GM21619 (cell line): ENCODE measurements at regions not wholly inside any gene's neighbourhood (a gene's known extent, or its start where the extent isn't known, plus 50 kb on each side); places are given as distances from the start of the nearest gene placed in this dataset.
"Not testable (repeated sequence)": the region's sequence is repeated elsewhere in the genome, so short reads cannot be mapped to it uniquely, and the experiment has no call there.

ENCODE experiments used
- ATAC-seq: cut with Tn5 transposase; IDR thresholded peaks from one replicate; pipeline ENCODE4 v1.9.1; 2021; ENCODE audit not compliant: unreplicated experiment

DNA sequence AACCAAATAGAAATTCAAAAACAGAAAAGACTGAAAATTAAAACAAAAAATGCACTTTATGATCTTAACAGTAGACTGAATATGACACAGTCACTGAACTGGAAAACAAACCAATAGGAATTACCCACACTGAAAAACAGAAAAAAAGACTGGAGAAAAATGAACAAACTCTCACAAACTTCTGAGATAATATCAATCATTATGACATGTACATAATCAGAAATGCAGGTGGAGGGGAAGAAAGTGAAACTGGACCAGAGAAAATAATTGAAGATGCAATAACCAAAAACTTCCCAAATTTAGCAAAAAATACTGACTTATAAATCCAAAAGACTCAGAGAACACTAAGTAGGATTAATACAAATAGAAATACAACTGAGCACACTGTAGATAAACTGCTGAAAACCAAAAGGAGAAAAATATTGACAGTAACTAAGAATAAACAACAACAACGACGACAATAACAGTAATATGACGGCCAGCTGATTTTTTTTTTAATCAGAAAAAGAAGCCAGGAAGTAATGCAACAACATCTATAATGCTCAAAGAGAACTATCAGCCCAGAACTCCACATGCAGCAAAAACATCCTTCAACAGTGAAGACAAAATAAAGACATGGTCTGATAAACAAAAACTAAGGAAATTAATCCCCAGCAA is 108.1 kb downstream of the ZFAND4 start:
- ATAC-seq = no peak

DNA sequence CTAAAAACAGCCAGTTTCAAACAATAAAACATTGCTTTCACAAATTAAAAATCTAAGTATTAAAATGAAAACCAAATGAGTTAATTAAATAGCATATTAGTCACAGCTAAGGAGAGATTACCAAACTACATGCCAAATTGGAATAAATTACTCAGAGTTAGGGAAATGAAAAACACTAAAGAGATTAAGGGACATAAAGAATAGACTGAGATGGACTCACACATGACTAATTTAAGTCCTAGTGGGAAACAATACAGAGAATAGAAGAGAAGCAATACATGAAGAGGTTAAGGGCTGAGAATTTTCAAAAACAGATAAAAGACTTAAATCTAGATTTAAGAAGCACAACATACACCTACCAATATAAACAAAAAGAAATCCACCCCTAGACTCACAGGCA is 110.6 kb downstream of the ZFAND4 start:
- no peak for ATAC-seq

DNA sequence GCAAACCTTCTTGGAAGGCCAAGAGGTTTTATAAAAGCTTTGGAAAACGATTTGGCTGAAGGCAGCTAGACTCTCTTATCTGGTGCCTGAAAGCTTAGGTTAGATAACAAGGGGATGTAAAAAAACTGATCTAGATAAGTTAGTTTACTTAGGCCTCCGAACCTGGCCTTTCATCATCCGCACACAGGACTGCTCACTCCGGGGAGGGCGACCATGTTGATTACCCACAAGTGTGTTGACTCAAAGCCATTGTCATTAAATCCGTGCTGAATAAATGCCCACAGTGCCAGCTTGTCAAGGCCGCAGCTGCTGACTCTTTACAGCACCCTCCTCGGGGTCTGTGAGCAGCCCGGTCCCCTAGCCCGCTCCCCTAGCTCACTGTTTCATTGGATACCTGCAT is 112.3 kb downstream of the ZFAND4 start:
- no peak for ATAC-seq

DNA sequence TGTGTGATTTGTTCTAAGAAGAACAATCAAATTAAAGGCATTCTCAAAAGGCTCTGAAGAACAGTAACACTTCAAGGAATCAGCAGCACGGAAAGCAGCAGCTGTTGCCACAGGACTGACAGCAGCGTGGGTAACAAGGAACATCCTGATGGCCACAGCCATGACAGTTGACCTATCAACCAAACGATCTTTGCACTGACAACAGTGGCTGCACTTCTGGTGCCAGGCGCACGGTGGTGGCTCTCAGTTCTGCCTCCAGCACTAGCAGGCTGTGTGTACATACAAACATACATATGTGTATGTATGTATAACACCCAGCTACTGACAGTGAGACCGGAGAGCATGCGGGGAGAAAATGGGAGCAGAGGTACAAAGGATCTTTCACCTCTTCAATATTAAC is 114.1 kb downstream of the ZFAND4 start:
- no peak for ATAC-seq

DNA sequence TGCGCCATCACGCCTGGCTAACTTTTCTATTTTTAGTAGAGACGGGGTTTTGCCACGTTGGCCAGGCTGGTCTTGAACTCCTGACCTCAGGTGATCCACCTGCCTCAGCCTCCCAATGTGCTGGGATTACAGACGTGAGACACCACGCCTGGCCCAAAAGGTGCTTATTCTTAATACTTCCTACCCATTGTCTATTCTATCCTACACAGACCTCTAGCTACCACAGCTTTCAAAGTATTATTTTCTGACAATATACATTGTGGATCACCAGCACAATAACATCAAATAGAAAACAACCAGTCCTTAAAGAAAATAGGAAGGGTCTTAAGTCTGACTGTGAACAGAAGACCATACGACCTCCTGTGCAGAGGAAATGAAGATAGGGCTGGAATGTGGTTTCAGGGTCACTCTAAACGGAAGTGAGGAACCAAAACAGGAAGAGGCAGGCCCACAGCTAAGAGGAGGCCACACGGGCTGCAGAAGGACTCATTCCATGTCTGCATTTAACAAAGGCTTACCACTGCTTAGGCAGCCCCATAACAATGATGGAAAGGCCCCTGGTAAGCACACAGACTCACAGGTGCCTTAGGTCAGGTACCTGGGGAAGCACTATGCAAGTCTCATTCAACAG is 115.2 kb downstream of the ZFAND4 start:
- peak; percentile 65 for ATAC-seq

DNA sequence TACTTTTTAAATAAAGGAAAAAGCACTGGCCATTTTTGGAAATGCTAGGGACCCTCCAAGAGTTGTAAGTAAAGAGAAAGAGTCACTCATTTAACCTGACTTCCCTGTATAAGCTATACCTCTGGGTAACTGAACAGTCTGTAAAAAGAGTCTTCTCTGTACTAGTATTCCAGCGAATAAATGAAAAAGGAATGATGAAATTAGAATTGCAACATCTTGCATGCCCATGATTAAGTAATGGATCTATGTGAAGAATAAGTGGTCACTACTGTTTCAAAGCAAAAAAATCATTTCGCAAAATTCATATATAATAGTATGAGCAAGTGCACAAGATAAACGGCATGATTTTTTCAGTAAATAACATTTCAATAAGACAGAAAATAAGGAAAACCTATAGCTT is 116.8 kb downstream of the ZFAND4 start:
- ATAC-seq = no peak

DNA sequence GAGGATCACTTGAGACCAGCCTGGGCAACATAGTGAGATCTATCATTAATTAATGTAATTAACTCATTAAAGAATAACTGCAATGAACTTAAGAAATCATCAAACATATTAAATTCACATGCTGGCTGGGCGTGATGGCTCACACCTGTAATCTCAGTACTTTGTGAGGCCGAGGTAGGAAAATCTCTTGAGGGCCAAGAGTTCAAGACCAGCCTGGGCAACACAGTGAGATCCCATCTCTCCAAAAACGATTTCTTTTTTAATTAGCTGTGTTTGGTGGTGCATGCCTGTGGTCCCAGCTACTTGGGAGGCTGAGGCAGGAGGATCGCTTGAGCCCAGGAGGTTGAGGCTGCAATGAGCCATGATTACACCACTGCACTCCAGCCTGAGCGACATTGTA is 117.2 kb downstream of the ZFAND4 start:
- not testable (repeated sequence) for ATAC-seq

DNA sequence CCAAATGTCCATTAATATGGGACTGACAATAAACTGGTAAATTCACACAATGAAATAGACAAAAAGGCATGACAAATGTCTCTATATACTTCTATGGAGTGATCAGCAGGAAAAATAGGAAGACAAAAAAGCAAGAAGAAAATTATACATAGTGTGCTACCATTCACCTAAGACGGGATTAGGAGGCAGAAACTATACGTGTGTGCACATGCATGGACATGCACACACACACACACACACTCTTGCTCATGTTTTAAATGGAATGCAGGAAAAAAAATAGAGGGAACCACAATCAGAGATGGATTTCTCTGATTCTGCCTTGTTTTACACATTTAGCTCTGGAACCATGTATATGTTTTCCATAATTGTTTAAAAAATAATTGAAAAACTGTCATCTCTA is 119.0 kb downstream of the ZFAND4 start:
- ATAC-seq = no peak

DNA sequence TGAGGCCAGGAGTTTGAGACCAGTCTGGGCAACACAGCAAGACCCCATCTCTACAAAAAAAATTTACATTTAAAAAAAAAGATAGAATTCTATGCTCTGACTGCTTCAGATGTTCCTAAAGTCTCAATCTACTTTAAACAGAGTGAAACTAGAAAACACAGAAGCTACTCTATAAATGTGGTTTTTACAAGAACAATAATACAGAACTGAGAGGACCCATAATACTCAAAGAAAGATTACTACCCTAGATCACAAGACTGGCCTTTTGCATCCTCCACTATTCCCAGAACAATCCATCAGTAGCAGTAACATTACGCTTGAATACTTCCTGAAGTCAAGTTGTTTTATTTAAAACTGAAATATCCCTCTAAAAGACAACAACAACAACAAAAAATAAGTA is 119.4 kb downstream of the ZFAND4 start:
- no peak for ATAC-seq

DNA sequence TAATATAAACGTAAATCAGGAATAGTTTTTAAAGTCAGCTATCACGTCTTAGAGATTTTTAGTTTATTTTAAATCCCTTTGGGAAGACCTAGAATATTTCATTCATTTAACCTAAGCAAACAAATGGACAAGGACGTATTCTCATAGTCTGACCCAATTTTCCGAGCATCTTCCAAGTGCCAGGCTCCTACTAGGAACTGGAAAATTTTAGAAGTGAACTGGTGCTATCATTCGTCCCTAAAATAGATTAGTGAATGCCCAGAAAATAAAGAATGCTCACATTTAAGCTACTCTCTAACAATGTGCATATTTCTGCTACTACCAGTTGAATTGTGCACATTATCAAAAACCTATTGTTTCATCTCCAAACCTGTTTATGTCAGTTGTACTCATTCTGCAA is 120.1 kb downstream of the ZFAND4 start:
- ATAC-seq = no peak

DNA sequence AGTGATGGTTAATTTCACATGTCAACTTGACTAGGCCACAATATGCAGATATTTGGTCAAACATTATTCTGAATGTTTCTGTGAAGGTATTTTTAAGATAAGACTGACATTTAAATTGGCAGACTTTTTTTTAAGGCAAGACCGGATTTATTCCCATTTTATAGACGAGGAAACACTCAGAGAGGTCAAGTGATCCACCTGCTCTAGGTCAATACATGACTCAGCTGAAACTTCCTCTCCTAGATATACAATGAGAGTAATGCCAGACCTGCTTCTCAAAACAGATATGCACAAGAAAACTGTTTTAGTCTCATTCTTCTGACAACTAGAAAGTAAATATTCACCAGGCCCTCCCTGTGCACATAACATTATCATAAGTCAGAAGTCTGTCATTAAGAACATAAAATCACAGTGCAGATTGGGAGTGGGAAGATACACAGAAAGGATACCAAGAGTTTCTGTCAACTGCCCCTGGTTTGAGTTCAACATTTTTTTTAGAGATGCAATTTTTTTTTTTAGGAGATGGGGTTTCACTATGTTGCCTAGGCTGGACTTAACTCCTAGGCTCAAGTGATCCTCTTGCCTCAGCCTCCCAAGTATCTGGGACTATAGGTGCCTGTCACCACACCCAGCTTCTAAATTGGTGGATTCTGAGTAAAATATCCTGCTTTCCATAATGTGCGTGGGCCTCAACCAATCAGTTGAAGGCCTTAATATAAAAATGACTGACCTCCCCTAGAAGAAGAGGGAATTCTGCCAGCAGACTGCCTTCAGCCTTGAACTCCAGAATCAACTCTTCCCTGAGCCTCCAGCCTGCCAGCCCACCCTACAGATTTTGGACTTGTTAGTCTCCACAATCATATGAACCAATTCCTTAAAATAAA is 121.4 kb downstream of the ZFAND4 start:
- no peak for ATAC-seq

DNA sequence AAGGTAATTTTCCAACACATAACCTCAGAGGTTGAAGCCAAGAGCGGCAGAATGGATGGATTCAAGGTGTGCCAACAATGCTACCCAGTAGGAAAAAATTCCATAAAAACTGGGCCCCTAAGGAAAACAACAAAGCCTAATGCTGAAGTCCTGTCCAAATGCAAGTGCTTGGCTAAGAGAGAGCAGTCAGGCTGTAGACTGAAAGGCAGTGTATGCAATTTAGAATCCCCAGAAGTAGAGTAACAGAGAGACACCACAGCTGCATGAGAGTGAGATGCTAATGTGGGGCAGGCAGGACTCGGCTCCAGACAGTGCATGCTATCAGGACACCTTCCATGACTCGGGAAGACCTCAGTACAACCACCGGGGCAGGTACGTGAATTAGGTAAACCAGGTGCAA is 124.5 kb downstream of the ZFAND4 start:
- ATAC-seq = no peak

DNA sequence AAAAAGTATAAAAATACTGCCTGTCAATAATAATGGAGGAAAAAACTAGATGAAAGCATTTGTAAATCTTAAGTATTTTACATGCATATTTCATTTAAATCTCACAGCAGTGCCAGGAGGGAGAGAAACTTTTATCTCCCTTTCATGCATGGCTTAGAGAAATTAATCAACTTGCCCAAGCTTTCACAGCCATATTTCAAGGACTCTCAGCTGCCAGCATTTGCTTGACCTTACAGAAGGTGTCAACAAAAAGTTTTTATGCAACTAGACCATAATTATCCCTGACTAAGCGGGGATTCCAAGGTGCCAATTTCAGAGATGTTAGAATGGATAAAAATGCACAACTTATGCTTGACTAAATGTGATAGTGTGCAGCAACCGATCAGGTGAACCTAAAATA is 125.4 kb downstream of the ZFAND4 start:
- ATAC-seq = no peak

DNA sequence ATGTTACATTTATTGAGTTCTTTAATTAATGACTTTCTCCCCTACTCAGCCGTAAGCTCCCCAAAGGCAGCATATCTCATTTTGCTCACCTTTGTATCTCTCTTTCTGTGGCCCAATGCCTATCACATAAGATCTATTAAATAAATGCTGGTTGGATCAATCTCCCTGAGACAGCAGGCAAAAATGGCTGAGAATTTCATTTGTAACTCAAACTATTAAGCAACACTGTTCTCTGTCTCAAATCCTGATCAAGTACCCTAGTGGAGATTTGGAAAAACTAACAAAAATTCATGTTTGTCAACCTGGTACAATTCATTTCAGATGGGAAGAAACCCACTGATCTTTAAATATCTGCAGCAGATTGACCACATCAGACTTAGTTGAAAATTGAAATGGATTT is 127.4 kb downstream of the ZFAND4 start:
- no peak for ATAC-seq

DNA sequence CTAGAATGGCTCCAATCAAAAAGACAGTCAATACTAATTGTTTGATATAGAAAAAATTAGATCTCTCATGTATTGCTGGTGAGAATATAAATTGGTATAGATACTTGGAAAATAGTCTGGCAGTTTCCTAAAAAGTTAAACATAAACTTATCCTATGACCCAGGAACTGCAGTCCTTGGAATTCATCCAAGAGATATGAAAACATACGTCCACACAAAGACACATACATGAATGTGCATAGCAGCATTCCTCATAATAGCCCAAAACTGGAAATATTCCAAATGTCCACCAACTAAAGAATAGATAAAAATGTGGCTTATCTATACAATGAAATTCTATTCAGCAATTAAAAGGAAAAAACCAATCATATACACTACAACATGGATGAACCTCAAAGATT is 128.4 kb downstream of the ZFAND4 start:
- no peak for ATAC-seq

DNA sequence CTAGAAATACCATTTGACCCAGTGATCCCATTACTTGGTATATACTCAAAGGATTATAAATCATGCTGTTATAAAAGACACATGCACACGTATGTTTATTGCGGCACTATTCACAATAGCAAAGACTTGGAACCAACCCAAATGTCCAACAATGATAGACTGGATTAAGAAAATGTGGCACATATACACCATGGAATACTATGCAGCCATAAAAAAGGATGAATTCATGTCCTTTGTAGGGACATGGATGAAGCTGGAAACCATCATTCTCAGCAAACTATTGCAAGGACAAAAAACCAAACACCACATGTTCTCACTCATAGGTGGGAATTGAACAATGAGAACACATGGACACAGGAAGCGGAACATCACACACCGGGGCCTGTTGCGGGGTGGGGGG is 131.5 kb downstream of the ZFAND4 start:
- ATAC-seq = not testable (repeated sequence)

DNA sequence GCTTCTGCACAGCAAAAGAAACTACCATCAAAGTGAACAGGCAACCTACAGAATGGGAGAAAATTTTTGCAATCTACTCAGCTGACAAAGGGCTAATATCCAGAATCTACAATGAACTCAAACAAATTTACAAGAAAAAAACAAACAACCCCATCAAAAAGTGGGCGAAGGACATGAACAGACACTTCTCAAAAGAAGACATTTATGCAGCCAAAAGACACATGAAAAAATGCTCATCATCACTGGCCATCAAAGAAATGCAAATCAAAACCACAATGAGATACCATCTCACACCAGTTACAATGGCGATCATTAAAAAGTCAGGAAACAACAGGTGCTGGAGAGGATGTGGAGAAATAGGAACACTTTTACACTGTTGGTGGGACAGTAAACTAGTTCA is 132.0 kb downstream of the ZFAND4 start:
- ATAC-seq = not testable (repeated sequence)

DNA sequence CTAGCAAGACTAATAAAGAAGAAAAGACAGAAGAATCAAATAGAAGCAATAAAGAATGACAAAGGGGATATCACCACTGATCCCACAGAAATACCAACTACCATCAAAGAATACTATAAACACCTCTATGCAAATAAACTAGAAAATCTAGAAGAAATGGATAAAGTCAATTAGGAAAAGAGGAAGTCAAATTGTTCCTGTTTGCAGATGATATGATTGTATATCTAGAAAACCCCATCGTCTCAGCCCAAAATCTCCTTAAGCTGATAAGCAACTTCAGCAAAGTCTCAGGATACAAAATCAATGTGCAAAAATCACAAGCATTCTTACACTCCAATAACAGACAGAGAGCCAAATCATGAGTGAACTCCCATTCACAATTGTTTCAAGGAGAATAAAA is 133.0 kb downstream of the ZFAND4 start:
- ATAC-seq = not testable (repeated sequence)

DNA sequence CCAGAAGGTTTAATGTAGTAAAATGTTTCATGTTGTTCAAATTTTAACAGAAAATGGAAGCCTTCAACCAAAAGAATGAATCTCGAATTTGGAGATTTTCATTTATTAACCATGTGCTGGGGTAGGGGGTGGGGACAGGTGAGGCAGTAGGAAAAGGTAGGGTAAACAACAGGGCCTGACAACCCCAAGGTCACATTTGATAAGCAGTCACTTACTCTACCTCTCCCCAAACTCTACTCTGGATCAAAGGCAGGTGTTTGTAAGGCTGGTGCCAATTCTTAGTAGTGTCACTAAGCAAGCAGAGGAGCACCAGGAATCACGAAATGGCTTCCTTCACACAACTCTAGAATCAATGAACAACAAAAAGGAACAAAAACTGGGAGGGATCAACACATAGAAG is 138.0 kb downstream of the ZFAND4 start:
- no peak for ATAC-seq

DNA sequence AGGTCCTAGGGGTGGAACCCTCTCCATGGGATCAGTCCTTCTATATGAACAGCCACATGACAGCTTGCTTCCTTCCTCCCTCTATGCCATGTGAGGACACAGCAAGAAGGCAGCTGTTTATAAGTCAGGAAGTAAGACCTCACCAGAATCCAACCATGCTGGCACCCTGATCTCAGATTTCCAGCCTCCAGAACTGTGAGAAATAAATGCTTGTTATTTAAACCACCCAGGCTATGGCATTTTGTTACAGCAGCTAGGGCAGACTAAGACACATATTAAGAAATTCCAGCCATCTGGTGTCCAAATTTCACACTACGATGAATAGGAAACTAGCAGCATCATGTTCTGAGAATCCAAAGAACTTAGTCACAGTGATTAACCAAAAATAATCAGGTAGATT is 140.1 kb downstream of the ZFAND4 start:
- ATAC-seq = no peak

DNA sequence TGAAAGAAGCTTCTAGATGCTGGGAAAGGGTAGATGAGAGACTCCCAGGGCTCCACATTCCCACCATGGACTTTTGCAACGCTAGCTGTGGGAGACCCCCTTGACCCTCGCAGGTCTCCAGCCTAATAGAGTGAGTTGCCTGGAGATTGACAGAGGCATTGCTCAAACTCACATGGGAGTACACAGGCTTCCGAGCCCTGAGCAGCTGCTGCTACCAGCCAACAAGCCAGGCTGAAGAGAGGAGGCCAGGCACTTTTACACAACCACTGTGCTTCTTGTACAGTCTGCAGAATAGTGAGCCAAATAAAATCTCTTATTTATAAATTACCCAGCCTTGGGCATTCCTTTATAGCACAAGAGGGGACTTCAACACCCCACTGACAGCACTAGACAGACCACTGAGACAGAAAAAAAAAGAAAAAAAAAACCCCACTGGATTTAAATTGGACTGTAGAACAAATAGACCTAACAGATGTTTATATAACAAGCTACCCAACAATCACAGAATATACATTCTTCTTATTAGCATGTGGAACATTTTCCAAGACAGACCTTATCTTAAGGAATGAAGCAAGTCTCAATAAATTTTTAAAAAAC is 146.2 kb downstream of the ZFAND4 start:
- ATAC-seq = no peak

DNA sequence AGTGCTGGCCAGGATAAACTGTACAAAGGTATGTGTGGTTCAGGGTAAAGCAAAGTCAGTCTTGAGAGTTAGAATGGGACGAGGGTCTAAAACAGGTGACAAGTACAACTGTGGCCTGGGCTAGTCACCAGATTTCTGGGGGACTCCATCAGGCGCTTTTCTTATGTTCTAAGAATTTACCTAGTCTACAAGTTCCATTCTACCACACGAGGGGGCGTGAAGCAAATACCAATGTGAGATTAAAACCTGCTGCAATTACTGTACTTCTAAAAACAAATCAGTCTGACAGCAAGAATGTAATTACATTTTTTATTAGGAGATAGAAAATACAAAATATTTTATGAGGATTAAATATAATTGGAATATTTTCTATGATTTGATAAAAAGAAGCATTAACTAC is 146.5 kb downstream of the ALOX5 start:
- no peak for ATAC-seq
